Activated T-helper 17 cell treated with anti-CD3 and anti-CD28 coated beads, Interleukin-2, amount 50 U/mL, for 72 hours (primary cell): ENCODE measurements at regions not wholly inside any gene's neighbourhood (a gene's known extent, or its start where the extent isn't known, plus 50 kb on each side); places are given as distances from the start of the nearest gene placed in this dataset.
A peak's percentile ranks its signal among the peaks of the same experiment; 100 is the strongest.

Source experiments
- ATAC-seq: fragments of 150-1000 bp; cut with Tn5 transposase; replicated peaks from 2 replicates; pipeline ENCODE4 v1.10.0; 2021; ENCODE audit warnings: mild to moderate bottlenecking, moderate library complexity
- H3K27ac Mint-ChIP-seq: one replicate; pipeline ENCODE4 v1.8.0; 2022; ENCODE audit warnings: mixed read lengths
- H3K27me3 Mint-ChIP-seq: one replicate; pipeline ENCODE4 v1.8.0; 2022; ENCODE audit warnings: mixed read lengths
- H3K36me3 Mint-ChIP-seq: one replicate; pipeline ENCODE4 v1.8.0; 2022; ENCODE audit warnings: low read depth, mild to moderate bottlenecking, mixed read lengths
- H3K4me1 Mint-ChIP-seq: one replicate; pipeline ENCODE4 v1.8.0; 2022; ENCODE audit warnings: mixed read lengths
- H3K4me3 Mint-ChIP-seq: one replicate; pipeline ENCODE4 v1.8.0; 2022; ENCODE audit warnings: mild to moderate bottlenecking, mixed read lengths
- H3K9me3 Mint-ChIP-seq: one replicate; pipeline ENCODE4 v1.8.0; 2022; ENCODE audit warnings: mixed read lengths

DNA sequence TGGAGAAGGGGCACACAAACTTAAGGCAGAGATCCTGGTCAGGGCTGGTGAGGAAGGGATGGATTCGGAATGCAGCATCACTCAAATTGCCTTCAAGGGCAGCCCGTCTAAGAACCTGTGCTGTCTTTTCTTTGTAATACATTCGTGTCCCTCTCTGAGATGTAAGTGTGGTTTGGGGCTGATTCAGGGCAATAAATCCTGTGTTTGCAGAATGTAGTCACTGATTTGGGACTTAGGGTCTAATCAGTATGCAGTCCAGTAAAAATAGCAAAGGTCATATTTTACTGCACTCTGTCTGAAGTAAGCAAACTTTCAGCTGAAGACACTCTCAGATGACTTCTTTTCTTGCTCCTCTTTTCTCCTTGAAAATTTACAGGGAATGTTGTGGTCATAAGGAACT, 93.8 kb upstream of the C1QTNF9B start:
- Mint-ChIP-seq H3K4me1 (no peaks in the 10 kb centered on the region), H3K9me3 (no peaks in the 10 kb centered on the region), H3K27ac (no peak overlapping the region), H3K27me3 (peaks cover 12% of the 10 kb centered on the region), H3K36me3 (no peaks in the 10 kb centered on the region), H3K4me3 (no peak overlapping the region)
- ATAC-seq, result no peak

DNA sequence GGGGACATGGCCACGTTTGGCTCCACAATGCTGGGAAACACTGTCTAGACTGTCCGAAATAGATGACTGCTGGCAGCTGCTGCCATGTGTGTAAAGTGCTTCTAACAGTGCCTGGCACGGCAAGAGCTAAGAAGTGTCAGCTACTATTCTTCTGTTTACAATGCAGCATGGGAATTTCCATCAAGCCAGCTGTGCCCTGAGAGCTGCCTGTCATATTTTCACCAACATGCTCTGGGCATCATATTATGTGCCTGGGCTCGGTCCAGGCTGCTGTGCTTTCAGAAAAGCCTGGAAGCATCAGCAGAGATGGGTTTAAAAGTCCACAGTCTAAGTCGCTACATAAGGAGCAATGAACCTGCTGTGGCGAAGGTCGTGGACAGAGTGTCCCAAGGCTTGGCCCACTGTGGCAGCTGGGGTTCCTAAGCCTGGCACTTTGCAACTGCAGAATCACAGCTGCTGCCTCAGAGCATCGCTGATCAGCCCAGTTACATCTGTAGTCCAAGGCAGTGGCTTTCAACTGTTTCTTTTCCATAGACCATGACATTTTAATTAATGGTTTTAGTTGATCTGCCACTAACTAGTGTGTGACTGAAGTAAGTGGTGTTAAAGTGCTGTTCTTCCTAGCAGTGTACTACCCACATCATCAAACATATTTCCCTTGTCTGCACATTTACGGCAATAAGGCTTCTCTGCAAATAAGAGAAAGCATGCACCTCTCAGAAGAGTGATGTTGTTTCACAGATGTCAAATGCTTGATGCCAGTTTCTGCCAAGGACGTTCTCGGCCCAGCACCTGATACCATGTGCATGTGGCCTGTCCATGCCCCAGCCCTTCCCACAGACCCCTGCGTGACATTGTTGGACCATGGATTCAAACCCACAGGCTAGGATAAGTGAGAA, 95.7 kb upstream of the C1QTNF9B start:
- H3K4me3 Mint-ChIP-seq, result no peak overlapping the region
- no peaks in the 10 kb centered on the region for H3K4me1 Mint-ChIP-seq
- H3K9me3 Mint-ChIP-seq, result no peaks in the 10 kb centered on the region
- no peak overlapping the region for H3K27ac Mint-ChIP-seq
- ATAC-seq, result no peak
- no peaks in the 10 kb centered on the region for H3K36me3 Mint-ChIP-seq
- H3K27me3 Mint-ChIP-seq, result peaks cover 12% of the 10 kb centered on the region

DNA sequence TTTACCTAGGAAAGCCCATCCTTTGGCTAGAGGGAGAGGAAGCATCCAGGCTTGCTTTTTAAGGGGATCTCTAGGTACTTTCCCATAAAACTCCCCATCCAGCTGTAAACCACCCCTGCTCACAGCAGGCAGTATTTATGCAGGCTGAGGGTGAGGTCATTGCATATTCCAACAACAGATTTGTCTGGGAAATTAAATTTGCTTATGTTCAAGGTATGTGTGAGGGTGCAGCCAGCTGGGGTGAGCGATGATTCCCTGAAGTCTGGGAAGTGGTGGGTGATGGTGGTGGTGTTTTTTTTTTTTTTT, 96.3 kb upstream of the C1QTNF9B start:
- ATAC-seq, result no peak
- no peaks in the 10 kb centered on the region for H3K4me1 Mint-ChIP-seq
- H3K9me3 Mint-ChIP-seq, result no peaks in the 10 kb centered on the region
- peaks cover 12% of the 10 kb centered on the region for H3K27me3 Mint-ChIP-seq
- H3K4me3 Mint-ChIP-seq, result no peak overlapping the region
- no peak overlapping the region for H3K27ac Mint-ChIP-seq
- no peaks in the 10 kb centered on the region for H3K36me3 Mint-ChIP-seq

DNA sequence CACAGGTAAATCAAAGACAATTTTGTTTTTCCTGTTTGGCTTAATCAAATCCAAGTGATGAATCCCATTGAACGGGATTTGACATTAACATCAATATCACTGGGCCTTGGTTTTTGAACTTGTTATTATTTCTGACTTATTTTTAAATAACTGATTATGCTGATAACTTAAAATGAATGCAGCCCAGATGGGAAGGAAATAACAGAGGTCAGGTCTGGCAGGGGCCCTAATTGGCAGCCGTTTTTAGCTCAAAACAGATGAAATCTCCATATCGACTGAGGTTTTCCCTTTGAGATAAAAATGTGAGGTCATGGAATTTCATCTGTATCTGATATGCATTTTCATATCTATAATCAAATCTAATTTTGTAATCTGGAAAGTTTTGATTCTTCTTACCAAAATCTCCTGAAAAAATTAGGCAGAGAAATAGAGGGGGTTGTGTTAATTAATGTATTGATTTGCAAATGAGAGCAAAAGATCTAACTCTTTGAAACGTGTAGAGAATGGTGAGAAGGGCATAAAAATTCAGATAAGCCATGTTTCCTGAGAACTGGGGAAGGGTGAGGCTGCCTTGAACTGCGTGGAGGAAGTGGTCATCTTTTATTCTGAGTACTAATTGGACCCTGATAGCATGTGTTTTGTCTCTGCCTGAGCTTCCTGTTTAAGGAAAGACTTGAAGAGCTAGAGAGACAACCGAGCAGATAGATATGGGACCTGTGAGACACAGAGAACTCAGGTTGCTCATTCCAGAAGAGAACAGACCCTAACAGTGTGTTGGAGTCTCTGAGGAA, 98.2 kb upstream of the C1QTNF9B start:
- Mint-ChIP-seq H3K36me3 (no peaks in the 10 kb centered on the region), H3K27ac (peak overlapping the region; percentile 12), H3K4me3 (no peak overlapping the region), H3K27me3 (peaks cover 4% of the 10 kb centered on the region), H3K4me1 (no peaks in the 10 kb centered on the region), H3K9me3 (no peaks in the 10 kb centered on the region)
- ATAC-seq, result no peak

DNA sequence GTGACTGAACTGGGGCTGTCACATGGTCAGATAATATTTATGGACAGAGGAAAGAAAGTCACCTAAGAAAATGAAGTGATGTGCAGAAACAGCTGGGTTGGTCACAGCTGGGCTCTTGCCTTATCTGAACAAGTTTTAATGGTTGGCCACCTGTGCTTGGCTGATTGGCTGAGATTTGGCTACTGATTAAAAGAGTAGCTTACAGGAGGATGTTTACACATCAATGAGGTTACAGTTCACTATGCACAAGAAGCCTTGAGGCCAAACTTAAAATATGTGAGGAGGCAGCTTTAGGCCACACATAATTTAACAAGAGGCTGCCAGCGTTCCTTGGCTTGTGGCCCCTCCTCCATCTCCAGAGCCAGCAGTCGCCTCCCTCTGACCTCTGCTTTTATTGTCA, 99.2 kb upstream of the C1QTNF9B start:
- H3K27ac Mint-ChIP-seq, result no peak overlapping the region
- ATAC-seq, result no peak
- H3K9me3 Mint-ChIP-seq, result no peaks in the 10 kb centered on the region
- H3K27me3 Mint-ChIP-seq, result no peaks in the 10 kb centered on the region
- no peaks in the 10 kb centered on the region for H3K36me3 Mint-ChIP-seq
- no peaks in the 10 kb centered on the region for H3K4me1 Mint-ChIP-seq
- no peak overlapping the region for H3K4me3 Mint-ChIP-seq

DNA sequence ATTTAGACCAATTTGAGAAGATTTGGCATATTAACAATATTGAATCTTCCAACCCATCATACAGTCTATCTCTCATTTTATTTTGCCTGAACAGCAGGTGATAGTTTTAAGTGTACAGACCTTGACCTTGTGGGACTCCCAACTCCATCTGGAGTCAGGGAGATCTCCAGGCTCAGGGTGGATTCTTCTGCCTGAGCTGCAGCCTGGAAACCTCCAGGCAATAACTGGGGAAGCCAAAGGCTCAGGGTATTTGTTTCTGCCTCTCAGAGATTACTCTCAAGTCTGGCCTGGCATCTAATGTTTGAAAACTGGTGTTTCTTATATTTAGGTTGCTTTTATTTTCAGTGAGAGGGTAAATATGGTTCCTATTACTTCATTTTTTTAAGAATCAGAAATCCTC, 102.1 kb upstream of the C1QTNF9B start:
- Mint-ChIP-seq H3K9me3 (no peaks in the 10 kb centered on the region), H3K4me1 (no peaks in the 10 kb centered on the region), H3K27me3 (peaks cover 7% of the 10 kb centered on the region), H3K4me3 (no peak overlapping the region), H3K27ac (no peak overlapping the region), H3K36me3 (no peaks in the 10 kb centered on the region)
- ATAC-seq, result no peak

DNA sequence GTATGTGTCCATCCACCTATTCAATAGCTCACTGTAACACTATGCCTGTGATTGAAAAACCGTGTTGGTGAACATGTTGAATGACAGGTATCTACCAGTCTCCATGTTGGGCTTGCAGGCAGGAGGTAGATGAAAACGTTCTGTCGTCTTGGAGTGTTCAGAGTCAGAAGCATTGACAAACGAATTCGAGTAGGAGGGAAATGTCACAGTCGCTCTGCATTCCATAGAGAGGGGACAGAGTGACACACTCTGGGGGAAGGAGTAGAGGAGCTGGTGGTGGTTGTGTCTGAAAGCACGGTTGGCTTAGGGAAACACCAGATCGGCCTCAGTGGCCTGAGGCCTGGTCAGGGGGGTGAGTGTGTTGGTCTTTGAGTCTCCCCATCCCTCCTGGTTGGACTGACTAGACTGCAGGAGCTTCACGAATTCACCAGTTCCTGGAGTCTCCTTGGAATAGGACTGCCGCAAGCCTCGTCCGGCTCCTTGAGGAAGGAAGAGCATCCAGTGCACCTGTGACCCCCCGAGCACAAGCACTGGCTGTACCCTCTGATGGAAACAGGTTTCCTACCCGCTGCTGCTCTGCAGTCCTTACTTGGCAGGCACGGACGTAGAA, 105.0 kb upstream of the C1QTNF9B start:
- Mint-ChIP-seq H3K36me3 (no peaks in the 10 kb centered on the region), H3K27ac (no peak overlapping the region), H3K4me1 (no peaks in the 10 kb centered on the region), H3K4me3 (no peak overlapping the region), H3K9me3 (no peaks in the 10 kb centered on the region), H3K27me3 (peaks cover 7% of the 10 kb centered on the region)
- no peak for ATAC-seq

DNA sequence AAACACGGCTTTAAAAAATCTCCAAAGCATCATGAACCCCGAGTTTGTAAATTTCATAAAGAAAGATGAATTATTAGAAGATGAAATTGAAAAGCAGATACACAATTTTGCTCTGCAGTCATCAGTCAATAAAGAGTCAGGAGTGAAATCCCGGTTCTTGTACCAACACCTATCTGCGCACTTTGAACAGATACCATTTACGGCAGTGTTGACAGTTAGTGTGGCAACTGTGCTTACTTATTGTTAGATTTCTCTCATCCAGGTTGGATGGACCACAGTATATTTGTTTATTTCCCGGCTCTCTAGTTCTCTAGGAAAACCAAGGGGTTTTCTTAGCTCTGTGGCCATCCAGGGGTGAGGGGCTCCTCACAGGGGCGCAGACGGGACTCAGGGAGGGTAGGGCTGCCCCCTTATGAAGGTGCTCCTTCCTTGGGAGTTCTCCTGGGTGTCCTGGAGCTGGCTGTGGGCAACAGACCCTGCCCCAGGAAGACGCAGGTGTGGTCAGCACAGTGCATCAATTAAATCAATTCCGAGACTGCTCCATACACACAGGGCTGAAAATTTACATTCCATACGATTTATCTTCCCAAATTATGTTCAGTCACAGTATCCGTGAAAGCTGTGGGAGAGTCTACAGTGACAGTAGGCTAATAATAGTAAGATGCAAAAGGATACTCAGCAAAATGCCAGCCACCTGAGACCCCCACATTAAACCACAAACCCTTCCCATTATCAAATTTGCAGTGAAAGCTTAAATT, 107.0 kb upstream of the C1QTNF9B start:
- peaks cover 7% of the 10 kb centered on the region for H3K27me3 Mint-ChIP-seq
- H3K27ac Mint-ChIP-seq, result no peak overlapping the region
- ATAC-seq, result no peak
- no peak overlapping the region for H3K4me3 Mint-ChIP-seq
- H3K4me1 Mint-ChIP-seq, result no peaks in the 10 kb centered on the region
- H3K36me3 Mint-ChIP-seq, result no peaks in the 10 kb centered on the region
- H3K9me3 Mint-ChIP-seq, result no peaks in the 10 kb centered on the region

DNA sequence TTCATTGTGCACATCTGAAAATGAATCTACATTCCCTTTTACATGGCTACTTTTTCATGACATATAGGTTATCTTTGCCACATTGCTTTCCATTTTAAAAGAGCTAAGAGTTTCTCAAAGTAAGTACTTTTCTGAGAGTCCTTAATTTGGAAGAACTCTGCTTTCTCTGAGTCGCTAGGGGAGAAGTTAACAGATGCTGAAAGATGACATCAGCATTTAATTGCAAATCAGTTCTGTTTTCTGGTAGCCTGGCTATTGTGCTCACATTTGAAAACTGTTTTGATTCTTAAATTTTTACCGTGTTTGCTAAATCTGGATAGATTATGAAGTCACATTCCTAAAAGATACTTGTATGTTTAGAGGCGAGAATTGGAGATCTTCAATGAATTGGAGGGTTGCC, 107.7 kb upstream of the C1QTNF9B start:
- ATAC-seq, result no peak
- Mint-ChIP-seq H3K27me3 (peaks cover 7% of the 10 kb centered on the region), H3K4me3 (no peak overlapping the region), H3K9me3 (no peaks in the 10 kb centered on the region), H3K4me1 (no peaks in the 10 kb centered on the region), H3K27ac (no peak overlapping the region), H3K36me3 (no peaks in the 10 kb centered on the region)

DNA sequence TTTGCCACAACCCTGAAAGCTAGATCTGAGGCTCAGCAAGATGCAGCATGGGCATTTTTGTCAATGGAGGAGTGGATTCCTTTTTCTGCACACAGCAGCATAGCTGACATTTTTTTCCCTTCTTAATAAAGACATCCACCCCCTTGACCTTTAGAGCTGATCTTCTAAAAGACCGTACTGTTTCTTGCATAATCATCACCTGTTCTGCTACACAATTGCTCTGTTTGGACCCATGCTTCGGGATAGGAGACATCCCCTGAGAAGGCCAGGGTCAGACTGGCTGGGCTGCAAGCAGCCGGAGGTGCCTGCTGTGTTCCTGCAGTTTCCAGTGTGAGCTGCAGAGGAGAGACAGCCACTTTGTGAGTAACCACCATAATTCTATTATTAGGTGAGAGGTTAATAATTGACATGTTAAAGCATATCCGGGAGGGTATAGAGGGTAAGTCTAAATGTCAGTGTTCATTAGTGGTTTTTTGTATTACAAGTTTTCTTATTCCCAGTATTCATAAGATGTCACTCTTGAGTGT, 108.5 kb upstream of the C1QTNF9B start:
- Mint-ChIP-seq H3K9me3 (no peaks in the 10 kb centered on the region), H3K4me3 (no peak overlapping the region), H3K36me3 (no peaks in the 10 kb centered on the region), H3K27me3 (peaks cover 7% of the 10 kb centered on the region), H3K4me1 (no peaks in the 10 kb centered on the region), H3K27ac (no peak overlapping the region)
- no peak for ATAC-seq

DNA sequence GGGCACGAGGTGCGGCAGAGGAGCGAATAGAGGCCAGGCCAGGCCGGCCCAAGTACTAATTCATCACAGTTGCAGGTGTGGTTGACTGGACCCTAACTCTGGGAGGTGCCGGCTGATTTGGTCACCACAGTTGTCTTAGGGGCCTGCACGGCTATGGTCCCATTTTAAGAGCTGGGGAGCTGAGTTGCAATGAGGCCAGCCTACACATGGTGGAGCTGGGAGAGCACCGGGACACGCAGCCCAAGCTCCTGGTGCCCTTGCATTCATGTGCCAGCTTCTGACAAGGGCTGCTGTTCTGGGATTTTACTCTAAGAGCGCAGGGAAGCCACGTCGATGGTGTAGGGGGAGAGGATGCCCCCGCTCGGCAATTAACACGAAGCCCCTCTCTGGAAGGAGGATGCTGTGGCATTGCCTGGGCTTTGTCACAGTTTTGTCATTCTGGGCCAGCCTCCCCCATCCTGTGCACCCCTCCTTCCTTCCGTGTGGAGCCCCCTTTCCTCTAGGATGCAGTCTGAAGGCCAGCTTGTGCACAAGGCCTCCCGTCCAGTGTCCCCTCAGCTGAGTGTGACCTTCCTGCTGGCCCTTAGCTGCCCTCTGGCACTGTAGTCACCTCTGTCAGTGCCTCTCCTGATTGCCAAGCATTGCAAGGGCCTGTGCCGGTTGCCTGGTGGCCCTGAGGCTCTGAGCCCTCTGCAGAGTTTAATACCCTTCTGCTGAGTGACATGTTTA, 109.4 kb upstream of the C1QTNF9B start:
- H3K27me3 Mint-ChIP-seq, result peaks cover 7% of the 10 kb centered on the region
- H3K9me3 Mint-ChIP-seq, result no peaks in the 10 kb centered on the region
- ATAC-seq, result no peak
- no peak overlapping the region for H3K27ac Mint-ChIP-seq
- no peaks in the 10 kb centered on the region for H3K4me1 Mint-ChIP-seq
- no peak overlapping the region for H3K4me3 Mint-ChIP-seq
- H3K36me3 Mint-ChIP-seq, result no peaks in the 10 kb centered on the region

DNA sequence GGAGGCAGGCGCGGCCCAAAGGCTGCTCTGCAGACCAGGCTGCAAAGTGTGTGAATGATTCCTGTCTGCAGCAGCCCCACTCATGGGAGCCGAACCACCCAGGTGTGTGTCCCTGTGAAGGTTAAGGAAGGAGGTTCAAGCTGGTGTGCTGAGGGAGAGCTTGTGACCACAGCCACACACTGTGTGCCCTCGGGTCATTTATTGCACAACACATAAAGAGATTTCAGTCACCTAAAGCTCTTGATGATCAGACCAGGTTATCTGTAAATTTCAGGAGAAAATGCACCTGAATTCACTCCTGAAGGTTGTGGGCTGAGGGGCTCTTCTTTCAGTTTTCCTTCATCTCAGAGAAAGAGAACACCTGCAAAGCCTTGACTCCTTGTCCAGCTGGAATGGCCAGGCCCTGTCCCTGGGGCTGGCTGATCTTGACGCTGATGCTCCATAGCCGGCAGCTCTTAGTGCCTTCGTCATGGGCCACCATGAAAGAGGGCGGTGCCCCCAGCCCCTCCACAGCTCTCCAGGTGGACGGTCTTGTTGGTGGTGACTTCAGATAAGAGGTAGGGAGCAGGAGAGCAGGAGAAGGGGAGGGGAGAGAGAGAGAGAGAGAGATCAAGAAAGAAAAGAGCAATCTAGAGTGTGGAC, 110.8 kb upstream of the C1QTNF9B start:
- H3K4me1 Mint-ChIP-seq, result no peaks in the 10 kb centered on the region
- no peak for ATAC-seq
- no peak overlapping the region for H3K4me3 Mint-ChIP-seq
- no peaks in the 10 kb centered on the region for H3K9me3 Mint-ChIP-seq
- peaks cover under 1% of the 10 kb centered on the region for H3K27me3 Mint-ChIP-seq
- H3K36me3 Mint-ChIP-seq, result no peaks in the 10 kb centered on the region
- peak overlapping the region; percentile 49 for H3K27ac Mint-ChIP-seq

DNA sequence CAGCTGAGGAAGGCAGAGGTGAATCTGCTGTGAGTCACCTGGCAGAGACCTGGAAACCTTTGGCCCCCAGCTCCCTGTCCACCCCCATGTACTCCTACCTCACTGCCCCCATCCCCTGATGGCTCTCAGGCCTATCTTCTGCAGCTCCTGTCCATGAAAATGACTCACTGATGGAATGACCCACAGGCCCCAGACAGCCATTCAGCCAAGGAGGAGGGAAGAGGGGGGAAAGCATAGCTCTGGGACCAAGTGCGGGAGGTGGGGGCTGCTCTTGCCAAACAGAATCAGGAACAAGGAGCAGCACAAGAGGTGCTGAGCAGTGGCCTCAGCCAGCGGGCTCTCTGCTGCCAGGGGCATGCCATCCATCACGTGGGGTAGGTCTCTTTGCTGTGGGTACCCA, 111.4 kb upstream of the C1QTNF9B start:
- Mint-ChIP-seq H3K4me1 (no peaks in the 10 kb centered on the region), H3K4me3 (no peak overlapping the region), H3K27ac (no peak overlapping the region), H3K27me3 (peaks cover 3% of the 10 kb centered on the region), H3K36me3 (no peaks in the 10 kb centered on the region), H3K9me3 (no peaks in the 10 kb centered on the region)
- ATAC-seq, result no peak
